ENCODE measurements at regions not wholly inside any gene's neighbourhood (a gene's known extent, or its start where the extent isn't known, plus 50 kb on each side); places are given as distances from the start of the nearest gene placed in this dataset.
"Not testable (repeated sequence)": the region's sequence is repeated elsewhere in the genome, so short reads cannot be mapped to it uniquely, and the experiment has no call there.

DNA sequence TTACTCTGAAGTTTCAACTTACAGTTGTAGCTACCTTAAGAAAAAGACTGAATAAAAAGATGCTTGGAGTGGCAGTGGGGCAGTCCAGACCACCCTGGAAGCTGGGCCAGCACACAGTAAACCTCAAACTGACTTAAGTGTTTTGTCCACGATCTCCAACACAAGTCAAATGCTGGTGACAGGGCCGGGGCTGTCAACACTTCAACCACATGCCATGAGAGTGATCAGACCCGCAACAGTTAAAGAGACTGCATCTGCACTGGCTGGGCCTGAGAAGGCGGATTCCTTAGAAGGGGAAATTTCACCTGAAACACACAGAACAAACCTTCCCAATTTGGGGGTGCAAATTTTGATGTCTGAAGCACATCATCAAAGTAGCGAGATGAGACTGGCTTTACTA lies 223.5 kb upstream of the CAND1 start:
- DNase-seq, result no peak

DNA sequence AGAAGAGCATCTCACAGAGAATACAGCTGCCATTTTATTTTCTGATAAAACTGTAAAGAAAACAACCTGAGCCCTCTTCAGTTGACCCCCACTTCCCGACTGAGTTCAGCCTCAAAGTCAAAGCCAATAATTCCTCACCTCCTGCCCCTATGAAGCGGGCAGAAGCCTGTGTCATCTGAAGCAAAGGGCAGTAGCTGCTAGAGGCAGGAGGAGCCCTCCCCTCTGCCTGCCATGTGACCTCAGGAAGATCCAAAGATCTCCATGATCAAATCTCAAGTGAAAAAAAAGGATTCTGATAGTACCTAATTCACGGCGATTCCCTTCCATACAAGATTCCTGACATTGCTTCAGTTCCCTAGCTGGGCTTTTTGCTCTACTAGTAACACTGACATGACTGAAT lies 223.1 kb upstream of the CAND1 start:
- no peak for DNase-seq

DNA sequence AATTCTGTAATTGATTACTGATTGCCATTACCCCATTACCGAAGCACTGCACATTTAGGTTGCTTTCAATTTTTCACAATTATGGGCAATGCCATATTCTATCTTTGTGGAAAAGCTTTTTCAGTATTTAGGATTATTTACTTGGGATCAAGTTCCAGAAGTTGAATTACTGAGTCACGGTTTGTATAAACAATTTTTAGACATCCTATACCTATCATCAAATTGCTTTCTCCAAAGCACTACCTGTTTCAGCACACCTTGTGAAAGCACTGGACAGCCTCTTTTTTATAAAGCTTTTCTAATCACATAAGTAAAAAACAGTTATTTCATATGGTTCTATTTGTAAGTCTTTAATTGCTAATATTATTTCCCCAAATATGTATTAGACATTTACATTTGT lies 221.5 kb upstream of the CAND1 start:
- no peak for DNase-seq

DNA sequence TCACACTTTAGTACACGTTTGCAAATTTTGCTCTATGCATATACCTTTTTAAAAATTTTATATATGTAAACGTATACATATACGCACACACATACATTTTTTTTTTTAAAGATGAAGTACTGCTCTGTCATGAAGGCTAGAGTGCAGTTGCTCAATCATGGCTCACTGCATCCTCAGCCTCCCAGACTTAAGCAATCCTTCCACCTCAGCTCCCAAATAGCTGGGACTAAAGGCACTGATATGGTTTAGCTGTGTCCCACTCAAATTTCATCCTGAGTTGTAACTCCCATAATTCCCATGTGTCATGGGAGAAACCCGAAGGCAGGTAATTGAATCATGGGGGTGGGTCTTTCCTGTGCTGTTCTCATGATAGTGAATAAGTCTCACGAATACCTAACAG lies 220.8 kb upstream of the CAND1 start:
- DNase-seq, result no peak

DNA sequence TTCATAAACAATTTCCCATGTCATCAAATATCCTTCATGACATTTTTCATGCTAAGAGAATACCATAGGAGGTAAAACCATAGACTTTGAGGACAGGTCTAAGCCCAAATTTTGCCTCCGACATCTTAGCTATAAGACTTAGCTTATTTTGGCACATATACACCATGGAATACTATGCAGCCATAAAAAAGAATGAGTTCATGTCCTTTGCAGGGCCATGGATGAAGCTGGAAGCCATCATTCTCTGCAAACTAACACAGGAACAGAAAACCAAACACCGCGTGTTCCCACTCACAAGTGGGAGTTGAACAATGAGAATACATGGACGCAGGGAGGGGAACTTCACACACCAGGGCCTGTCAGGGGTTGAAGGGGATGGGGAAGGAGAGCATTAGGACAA lies 220.0 kb upstream of the CAND1 start:
- not testable (repeated sequence) for DNase-seq

DNA sequence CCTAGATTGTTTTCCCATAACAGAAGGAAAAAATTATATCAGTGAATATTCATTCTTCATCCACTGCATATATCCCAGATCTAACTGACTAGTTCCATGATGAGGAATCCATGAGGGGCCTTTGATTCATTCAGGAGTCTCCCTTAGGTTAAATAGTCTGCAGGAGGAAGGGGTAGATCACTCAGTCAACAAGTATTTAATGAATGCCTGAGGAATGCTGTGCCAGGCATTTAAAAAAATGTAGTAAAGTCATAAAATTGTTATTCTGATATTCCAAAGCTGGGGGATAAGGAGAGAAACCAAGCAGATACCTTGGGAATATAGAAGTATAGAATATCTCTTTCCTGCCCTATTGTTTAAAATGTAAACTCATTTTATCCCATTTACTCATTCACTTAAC lies 216.2 kb upstream of the CAND1 start:
- no peak for DNase-seq

DNA sequence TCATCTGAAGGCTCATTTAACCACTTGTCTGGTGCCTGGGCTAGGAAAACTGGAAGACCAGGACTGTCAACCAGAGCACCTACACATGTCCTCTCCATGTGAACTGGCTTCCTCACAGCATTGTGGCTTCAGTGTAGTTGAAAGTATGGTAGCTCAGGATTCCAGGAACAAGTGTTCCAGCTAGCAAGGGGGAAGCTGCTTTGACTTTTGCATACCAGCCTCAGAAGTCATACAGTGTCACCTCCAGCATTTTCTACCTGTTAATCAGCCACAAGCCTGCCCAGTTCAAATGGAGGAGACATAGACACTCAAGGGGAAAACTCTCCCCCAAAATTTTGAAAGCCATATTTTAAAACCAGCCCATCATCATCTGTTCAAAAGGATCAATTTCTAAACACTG lies 212.8 kb upstream of the CAND1 start:
- DNase-seq, result no peak

DNA sequence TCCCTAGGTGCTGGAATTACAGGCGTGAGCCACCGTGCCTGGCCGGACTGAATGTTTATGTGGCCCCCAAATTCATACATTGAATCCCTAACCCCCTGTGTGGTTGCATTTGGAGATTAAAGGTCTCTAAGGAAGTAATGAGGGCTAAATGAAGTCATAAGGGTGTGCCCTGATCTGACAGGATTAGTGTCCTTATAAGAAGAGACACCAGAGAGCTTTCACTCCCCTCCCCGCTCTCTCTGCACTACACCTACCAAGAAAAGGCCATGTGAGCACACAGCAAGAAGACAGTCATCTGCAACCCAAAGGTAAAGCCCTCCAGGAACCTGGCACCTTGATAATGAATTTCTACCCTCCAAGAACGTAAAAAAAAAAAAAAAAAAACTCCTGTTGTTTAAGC lies 212.1 kb upstream of the CAND1 start:
- no peak for DNase-seq

DNA sequence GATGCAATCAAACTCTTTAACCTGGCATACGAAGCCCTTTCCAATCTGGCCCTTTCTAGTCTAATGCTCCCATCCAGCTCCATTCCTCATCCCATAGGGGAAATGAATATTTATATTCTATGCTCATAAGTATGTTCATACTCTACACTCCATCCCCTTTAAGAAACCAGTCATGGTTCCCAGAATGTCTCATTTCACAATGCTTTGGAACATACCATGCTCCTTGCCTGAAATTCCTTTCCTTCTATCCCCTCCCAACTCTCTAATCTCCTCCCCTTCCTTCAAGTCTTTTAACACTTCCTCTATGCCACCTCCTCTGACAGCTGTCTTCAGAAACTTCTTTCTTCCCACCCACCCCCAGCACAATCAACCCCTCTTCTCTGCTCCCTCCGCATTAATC lies 207.0 kb upstream of the CAND1 start:
- no peak for DNase-seq

DNA sequence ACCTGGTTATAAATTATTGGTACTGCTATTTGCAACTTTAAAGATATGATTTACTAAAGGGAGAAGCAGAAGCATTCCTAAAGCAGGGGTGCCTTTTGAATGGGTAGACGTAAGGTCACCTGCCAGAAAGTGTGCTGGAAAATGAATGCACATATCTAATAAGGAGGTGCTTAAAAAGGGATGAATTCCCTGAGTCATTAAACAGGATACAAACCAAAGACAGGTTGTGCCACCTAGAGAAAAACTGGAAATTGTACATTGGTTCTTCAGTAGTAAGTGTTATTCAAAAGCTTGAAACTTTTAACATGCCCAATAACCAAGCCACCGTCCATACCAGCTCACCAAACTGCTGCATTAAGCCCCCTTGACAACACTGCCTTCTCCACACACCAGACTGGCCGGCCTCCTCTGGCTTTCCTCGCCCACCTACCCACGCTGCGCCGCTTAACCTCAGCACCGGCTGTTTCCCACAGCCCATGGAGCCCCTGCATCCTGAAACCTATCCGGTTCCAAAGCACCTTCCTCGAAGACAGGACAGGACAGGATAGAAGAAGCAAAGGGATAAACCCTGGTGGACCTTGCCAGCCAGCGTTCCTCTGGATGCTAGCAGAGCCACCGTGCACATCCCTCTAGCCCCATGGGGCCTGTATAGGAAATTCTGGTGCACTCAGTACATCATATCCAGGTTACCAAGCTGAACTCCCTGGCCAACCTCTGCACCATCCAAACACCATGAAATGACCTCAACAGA lies 201.5 kb upstream of the CAND1 start:
- no peak for DNase-seq

DNA sequence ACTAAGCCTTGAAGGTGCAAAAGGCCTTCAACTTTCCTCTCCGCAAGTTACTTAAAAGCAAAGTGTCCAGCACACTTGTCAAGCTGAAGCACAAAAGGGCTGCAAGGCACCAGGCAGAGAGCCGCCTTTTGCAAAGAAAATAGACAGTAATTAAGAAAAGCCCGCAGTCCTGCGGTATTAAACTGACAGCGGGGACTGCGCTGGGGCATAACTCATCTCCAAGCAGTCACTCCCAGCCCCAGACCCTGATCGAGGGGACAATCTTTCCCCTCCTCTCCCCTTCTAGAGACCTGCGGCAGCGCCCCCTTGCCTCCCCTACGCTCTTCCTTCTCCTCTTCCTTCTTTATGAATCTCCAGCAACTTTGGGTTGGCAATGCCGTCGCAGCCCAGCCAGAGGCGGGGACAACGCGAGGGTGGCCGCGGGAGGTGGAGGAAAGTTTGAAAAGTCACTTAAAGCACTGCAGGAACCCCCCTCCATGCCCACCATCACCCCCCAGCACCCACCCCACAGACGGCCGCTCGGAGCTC lies 200.9 kb upstream of the CAND1 start:
- no peak for DNase-seq

DNA sequence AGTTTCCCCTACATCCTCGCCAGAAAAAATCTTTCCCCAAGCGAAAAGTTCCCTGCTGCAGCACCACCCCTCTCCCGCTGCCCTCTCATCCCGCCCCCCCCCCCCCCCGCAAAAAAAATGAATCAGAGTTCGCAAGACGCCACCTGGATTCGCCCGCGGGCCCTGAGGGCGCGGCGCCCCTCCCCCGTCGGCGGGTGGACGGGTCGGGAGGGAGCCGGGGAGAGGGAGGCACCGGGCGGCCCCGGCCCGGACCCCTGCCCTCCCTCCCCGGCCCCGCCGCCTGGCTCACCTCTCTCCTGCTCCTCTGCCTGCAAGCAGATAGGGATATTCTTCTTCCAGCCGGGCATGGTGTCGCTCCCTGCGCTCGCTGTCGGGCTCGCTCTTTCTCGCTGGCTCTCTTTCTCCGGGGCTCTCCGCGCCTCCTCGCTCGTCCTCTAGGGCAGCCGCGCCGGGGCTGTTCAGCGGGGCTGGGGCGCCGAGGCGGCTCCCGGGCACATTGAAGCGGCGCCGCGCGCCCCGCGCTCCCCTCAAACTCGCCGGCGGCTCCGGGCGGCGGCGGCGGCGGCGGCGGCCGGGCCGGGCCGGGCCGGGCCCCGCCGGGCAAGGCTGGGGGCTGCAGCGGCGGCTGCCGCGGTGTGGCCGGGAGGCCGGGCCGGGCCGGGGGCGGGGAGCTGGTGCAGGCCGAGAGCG lies 200.3 kb upstream of the CAND1 start:
- peak; percentile 37 to 68 (median 39) for DNase-seq

DNA sequence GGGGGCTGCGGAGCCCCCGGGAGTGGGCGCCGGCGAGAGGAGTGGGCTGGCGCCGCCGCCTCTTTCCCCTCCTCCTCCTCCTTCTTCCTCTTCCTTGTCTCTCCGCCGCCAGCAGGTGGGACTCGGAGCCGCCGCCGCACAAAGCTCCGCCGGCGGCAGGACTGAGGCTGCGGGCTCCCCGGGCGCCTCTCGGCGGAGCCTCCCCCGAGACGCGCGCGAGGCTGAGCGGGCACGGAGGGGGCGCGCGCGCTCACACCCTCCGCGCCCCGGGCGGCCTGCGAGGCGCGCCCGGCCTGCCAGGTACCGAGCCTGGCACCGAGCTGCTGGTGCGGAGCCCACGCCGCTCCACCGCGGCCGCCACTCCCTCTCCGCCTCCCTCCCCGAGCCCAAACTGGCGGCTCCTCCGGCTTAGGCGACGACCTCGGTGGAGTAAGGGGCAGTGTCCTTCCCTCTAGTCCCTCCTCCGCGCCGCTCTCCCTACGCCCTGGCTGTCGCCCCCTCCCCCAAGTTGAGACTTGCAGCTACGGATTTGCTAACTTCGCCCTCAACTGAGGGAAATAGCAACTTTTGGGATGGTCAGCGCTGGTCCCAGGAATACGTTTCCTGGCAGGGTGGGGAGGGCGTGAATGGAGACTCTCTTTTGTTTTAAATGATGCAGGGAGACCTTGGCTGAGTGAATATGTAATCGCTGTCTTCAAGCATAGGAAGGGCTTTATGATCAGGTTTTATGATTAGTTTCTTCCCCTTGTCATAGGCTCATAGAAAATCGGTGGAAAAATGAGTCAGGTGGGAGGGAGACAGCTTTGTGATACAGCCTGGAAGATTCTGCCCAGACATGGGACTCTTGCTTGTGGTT lies 199.5 kb upstream of the CAND1 start:
- peak in 2 of 3 donors; percentile 15 to 57 for DNase-seq

DNA sequence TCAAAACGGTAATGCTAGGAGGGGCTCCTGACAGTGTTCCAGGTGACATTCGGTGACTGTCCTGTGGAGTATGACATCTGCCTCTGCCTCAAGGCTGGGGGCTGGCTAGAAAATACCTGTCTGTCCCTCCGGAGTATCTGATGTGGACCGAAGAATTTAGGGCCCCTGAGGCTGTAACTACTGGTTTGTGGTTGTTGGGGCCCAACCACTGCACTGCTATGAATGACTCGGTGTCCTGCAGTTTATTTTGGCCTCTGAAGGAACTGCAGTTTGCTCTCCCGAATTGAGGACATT lies 198.9 kb upstream of the CAND1 start:
- DNase-seq, result no peak

DNA sequence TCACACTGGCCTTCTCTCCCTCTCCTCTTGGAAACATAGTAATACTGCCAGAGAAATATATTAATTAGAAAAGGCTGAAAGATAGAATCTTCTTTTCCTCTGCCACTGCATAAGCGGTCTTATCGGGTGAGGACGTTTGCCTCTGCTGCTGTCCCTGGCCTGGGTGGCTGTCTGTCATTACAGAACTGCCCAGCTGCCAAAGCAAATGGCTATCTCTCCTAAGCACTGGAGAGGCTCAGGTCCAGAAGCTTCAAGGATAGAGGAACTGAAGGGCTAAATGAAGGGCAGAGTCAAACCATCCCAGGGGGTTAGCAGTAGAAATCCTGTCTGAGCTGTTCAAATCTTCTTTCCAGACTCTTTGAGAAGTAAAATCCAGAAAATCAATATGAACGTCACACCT lies 198.6 kb upstream of the CAND1 start:
- DNase-seq, result no peak

DNA sequence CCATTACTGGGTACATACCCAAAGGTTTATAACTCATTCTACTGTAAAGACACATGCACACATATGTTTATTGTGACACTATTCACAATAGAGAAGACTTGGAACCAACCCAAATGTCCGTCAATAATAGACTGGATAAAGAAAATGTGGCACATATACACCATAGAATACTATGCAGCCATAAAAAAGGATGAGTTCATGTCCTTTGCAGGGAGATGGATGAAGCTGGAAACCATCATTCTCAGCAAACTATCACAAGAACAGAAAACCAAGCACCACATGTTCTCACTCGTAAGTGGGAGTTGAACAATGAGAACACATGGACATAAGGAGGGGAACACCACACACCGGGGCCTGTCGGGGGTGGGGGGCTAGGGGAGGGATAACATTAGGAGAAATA lies 196.9 kb upstream of the CAND1 start:
- DNase-seq, result not testable (repeated sequence)

DNA sequence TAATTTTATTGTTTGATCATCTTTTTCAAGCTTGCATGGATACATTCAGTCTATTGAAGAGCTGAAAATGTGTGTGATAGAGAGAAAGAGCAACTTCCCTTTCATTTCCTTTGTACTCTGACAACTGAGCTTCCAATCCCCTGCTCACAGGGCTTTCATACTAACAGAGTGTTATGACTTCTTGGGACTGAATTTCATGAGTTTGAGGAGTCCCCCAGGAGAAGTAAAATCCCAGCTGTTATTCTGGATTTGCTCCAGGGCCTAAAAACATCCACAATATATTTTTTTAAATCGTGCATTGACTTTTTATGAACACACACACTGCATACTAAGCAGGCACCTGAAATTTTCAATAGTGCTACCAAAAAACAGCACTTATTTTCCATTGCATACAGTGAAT lies 195.8 kb upstream of the CAND1 start:
- no peak for DNase-seq

DNA sequence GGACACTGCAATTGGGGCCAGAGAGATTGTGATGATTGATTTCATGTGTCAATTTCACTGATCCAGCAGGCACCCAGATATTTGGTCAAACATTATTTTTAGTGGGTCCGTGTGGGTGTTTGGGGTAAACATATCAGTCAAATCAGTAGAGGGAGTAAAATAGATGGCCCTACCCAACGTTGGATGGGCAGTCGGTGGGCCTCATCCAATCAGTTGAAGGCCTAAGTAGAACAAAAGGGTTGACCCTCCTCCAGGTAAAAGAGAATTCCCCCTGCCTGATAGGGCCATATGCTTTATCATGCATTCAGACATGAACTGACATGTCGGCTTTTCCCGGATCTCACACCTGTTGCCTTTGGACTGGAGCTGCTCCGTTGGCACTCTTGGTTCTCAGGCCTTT lies 195.1 kb upstream of the CAND1 start:
- no peak for DNase-seq

DNA sequence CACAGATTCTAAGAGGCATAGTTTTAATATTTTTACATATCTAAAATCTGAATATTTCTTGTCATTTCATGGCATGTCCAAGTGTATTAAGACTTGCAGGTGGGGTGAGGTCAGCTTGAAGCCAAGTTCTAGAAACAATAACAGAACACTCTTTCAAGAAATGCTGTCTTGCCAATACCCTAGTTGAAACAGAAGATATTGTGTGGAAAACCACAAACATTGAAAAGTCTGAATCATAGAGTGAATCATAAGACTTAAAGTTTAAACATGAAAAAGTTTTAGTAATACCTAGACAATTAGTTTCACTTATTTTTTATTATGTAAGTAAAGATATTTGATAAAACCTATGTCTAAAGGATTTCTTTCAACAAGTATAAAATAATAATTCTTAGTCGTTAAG lies 191.5 kb upstream of the CAND1 start:
- DNase-seq, result no peak

DNA sequence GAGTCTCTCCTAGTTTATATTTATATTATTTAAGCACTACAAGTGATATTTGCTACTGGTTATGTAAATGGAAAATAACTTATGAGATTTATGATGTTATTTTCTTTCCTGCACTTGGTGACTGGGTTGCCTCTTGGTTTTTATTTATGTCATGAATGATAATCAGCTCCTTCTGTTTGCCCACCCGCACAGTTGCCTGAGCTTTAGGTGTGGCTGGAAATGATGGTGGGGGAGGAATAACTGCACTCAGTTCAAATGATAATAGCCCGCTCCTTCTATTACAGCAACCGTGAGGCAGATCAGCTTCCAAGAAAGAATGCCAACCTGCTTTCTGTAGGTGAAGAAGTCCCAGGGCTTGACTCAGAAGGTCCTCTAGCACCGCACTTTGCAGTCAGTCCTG lies 190.2 kb upstream of the CAND1 start:
- no peak for DNase-seq

DNA sequence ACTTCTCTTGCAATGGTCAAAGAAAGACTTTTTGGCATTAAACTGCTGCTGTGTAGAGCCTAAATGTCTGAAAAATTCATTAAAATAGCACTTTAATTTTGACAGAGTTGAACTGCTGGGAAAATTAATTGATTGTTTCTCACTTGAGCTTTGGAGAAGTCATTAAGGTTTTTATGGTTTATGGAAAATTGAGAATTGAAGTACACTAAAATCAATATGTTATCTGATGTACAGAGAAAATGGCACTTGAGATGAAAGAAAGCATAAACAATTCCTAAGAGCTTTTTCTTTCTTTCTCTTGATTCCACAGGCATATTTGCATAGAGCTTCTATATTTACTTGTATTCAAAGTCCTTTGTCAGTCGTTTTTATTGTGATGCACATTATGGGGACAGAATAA lies 188.5 kb upstream of the CAND1 start:
- no peak for DNase-seq

DNA sequence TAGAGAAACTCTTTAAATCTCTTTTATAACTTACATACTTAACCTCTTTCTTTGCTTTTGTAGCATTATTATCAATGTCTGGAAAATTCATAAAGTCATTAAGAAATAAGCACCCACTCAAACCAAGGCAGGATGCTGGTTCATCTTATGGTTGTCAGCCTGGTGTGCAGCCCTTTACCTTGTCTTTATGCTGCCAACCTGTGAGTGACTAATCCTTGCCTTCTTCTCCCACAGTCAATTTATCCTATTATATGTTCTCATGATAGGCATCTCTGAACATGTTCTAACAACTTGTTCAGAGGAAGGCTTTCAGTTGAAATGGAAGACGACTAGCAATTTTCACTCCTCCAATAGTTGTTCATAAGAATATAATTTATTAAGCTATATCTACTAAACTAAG lies 186.9 kb upstream of the CAND1 start:
- DNase-seq, result no peak

DNA sequence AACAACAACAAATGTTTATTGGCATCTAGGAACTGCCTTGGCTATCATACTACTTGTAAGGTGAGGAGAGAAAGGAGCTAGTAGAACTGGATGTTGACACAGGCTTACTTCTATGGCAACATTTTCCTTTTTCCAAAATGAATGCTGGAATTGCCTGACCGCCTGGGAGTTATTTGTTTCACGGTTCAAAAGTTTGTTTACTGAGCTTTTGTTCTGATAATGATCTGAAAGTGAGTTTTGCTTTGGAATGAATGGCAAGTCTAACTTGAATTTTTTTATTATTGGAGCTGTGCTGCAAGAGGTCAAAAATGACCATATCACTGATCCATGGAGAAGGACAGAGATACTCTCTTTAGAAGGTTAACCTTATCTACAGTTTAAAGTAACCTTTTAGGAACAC lies 183.5 kb upstream of the CAND1 start:
- DNase-seq, result no peak

DNA sequence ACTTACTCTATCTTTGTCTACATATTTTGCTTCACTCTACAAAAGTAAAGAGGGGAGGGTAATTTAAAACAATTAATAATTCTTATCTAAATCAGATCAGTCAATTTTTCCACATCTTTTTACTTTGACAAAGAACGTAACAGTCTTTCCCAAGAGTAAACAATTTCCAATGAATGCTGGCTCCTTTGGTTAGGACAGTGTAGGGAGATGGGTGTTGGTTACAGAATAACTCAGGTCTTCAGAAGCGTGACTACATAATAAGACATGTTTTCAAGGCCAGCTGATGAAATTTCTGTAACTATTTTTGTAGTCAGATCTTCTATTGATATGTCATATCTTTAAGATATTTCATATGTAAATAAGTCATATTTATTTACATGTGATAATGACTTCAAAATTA lies 183.0 kb upstream of the CAND1 start:
- DNase-seq, result no peak

Data from suppressor macrophage treated with lipopolysaccharide for 1 hour (primary cell).